GM19397 (cell line): ENCODE measurements at regions not wholly inside any gene's neighbourhood (a gene's known extent, or its start where the extent isn't known, plus 50 kb on each side); places are given as distances from the start of the nearest gene placed in this dataset.
"Not testable (repeated sequence)": the region's sequence is repeated elsewhere in the genome, so short reads cannot be mapped to it uniquely, and the experiment has no call there.

Experiments
- ATAC-seq: cut with Tn5 transposase; IDR thresholded peaks from one replicate; pipeline ENCODE4 v1.9.1; 2021; ENCODE audit warnings: mild to moderate bottlenecking, moderate library complexity; ENCODE audit not compliant: unreplicated experiment

DNA sequence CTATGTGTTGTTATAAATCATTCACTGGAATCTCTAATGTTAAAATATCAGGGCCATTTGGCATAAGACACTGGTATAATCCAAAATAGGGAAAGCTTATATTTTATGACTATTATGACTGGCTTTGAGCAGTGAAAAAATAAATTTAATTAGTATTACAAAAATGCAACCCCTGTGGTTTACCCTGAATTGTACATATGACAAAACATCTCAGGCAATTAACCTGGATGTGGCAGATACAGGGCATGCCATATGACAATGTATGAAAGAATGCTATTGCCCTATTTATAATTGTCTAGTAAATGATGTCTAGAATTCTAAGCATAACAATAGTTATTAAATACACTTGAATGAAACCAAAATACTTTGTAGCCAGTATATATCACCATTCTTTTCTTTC, 532.5 kb upstream of the ADGRL4 start:
- no peak for ATAC-seq

GRCh38 chr1:79532555-79532954, 526.0 kb upstream of the ADGRL4 start:
- ATAC-seq: no peak

DNA sequence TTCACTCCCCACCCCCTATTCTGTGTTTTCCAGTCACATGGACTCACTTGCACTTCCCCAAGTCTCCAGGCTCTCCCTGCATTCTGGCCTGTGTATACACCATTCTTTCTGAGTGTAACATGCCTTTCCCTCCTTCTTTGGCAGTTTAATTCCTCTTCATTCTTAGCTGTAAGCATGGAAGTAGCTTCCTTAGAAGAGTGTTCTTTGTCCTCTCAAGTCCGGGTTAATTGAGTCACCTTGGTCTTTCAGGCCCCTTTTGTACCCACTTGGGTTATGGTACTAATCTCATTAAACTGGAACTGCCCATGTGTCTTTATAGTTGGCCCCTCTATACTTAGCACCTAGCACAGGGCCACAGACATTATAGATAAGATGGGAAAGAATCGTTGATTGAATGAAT, 525.3 kb upstream of the ADGRL4 start:
- ATAC-seq: no peak

- no peak for ATAC-seq
Observed at GRCh38 chr1:79530476-79530875, 523.9 kb upstream of the ADGRL4 start.

- no peak for ATAC-seq
Observed at GRCh38 chr1:79530055-79530454, 523.5 kb upstream of the ADGRL4 start.

- no peak for ATAC-seq
Observed at GRCh38 chr1:79524126-79524525, 517.6 kb upstream of the ADGRL4 start.

- peak; percentile 49 for ATAC-seq
Observed at GRCh38 chr1:79519084-79519760, 512.7 kb upstream of the ADGRL4 start.

DNA sequence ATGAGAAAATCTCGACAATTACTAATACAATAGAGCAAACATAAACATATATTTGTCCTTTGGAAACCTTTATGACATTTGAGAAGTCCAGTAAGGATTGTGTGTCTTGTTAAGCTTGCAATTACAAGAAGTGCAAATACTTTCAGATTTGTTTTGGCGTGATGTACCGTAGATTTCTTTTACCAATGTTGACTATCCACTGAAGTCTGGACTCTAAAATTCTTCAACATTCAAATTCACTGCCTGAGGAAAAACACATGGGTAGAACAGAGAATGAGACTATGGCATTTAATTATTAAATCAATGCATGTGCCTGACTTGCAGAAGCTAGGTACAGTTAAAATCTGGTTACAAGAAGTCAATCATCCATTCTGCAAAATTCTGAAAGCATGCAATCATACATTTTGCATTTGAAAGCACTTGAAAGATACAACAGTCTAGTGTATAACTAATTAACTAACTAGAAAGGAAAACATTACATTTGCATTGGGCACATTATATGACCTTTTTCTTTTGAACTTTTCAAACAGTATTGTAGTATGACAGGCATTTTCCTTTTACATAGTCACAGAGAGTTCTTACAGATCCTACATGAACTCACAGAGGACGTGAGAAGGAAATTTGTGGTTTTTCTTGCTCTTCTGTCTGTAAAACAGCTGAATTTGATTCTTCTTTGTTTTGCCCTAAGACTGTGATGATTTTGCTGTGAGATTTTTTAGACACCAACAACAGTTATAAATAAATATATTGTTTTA, 511.1 kb upstream of the ADGRL4 start:
- ATAC-seq: peak; percentile 47

DNA sequence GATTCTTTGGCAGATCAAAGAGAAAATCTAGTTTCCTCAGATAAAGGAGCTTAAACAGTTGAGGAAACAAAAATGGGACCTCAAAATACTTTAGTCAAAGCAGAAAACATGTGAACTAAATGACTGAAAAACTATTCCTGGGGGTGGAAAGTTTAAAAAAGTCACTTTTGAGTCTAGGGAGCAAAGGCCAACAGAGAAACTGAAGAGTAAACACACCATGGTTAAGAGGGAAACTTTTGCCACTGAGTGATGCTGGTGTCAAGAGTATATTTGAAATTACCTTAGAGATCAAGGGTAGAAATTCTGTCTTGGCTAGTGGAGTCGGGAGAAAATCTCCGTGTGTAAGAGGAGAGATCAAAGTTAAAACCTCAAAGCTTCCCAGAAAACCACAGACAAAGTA, 501.2 kb upstream of the ADGRL4 start:
- ATAC-seq: no peak

DNA sequence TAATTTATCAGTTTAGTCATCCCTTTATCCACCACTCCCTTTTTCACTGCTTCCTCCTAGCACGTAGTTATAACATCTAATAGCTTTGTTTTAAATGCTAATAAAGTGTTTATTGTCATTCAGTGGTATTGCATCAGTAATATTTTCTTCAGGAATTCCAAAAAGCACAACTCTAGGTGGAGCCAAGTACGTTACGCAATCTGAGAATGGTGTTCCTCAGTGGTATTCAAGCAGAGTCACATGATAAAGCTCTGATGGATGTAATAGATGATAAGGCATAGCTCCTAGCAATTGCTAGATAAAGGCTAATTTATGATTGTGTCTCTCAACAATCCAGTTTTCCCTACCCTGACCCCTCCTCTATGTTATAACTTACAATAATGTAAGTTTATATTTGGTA, 494.6 kb upstream of the ADGRL4 start:
- ATAC-seq: no peak

DNA sequence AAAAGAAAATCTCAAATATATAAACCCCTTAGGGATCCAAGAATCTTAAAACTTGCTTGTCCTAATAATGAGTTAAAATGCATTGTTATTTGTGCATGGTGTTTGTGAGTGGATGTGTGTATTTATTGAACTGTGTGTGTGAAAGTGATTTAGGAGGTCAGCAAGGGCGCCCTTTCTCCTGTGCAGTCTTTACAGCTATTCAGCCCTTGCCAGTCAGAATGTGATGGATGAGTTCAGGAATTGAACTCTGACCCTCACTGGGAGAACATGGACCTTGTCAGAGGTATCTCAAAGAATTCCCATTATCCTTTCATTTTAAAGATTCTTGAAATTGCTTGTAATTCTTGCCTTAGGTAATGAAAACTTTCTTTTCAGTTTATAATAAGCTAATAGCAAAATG, 493.0 kb upstream of the ADGRL4 start:
- ATAC-seq: no peak

DNA sequence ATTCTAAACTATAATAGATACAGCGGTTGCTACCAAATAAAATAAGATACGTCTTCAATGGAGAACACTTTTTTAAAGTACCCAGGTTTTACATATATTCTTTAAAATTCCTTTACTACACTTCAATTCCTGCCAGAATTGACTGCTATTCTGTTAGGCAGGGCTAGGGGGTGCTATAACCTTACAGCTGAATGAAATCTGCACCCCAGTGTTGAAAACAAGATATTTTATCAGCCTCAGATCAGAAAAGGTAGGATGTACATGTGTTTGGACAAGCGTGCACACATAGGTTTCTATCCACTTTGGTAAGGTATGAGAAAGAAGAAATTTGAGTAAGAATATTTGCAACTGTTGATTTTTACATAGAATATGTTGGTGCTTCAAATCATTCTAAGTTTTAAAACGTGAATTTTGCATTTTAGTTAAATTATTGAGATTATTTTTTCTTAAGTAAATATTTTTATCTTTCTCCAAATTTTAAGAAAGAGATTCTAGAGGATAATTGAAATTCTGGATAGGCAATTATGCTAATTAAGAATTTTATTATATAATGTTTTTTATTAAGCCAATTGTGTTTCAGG, 490.8 kb upstream of the ADGRL4 start:
- ATAC-seq: no peak

- no peak for ATAC-seq
Observed at GRCh38 chr1:79496129-79496528, 489.6 kb upstream of the ADGRL4 start.

GRCh38 chr1:79493702-79494101, 487.2 kb upstream of the ADGRL4 start:
- ATAC-seq: not testable (repeated sequence)

- not testable (repeated sequence) for ATAC-seq
Observed at GRCh38 chr1:79488572-79489121, 482.1 kb upstream of the ADGRL4 start.

GRCh38 chr1:79478728-79479373, 472.3 kb upstream of the ADGRL4 start:
- ATAC-seq: no peak

DNA sequence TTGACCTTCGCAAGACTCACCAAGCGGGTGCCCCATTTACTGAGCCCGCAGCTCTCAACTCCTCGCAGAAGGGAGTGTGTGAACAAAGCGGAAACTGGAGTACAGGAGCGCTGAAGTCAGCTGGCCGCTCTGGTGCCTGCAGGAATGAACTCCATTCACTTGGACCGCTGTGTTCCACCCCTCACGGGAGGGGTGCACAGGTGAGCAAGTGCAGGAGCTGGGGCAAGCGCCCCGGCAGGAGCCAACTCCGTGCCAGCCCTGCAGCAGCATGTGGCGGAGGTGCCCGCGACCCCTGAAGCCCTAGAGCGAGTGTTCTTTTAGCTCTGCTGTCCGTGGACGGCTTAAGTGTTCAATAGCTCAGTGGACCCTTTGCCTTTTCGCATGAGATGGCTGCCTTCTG, 471.6 kb upstream of the ADGRL4 start:
- no peak for ATAC-seq

GRCh38 chr1:79472067-79472656, 465.6 kb upstream of the ADGRL4 start:
- peak; percentile 81 for ATAC-seq

DNA sequence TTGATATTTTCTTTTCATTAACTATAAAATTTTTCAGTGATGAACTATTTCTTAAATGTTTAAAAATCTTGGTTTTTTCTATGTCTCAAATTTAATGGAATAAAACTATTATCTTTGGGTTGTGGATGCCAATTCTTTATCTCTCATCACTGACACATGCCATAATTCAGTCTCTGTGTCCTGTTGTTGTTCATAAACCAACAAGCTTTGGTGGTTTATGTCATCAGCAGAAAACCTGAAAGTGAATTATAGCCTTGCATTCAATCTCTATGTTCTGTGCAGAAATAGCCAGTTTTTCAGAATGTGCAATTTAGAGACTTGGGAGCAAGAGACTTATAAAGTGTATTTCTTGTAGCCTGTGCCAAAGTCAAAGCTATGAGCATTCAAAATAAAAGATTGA, 462.6 kb upstream of the ADGRL4 start:
- ATAC-seq: no peak

DNA sequence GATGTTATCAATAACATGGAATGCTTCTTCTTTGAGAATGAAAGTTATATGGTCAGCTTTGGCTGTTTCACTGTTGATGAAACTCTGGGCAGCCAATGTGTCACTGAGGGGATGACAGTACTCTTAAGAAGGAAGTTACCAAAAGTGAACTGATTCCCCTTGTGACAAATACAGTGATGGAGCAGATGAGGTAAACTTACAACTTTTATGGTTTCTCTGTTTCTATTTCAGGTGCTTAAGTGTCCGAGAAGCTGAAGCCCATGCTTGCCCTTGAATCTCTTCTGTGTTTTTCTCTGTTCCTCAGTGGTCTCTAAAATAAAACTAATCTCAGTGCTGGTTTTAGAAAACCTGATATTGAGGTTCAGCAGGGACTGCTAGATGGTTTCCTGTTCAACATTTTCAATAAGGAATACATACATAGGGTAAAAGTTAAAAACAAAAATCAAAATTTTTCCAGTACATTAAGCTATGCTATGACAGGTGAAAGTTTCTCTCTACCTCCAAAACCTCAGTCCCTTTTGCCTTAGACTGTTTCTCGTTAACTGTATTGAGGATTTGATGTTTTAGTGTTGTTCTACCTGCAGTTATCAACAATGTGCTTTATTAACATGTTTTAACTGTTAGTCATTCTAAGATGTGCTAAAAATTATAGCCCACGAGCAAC, 454.4 kb upstream of the ADGRL4 start:
- peak; percentile 97 for ATAC-seq
